ENCODE measurements at regions not wholly inside any gene's neighbourhood (a gene's known extent, or its start where the extent isn't known, plus 50 kb on each side); places are given as distances from the start of the nearest gene placed in this dataset.

DNA sequence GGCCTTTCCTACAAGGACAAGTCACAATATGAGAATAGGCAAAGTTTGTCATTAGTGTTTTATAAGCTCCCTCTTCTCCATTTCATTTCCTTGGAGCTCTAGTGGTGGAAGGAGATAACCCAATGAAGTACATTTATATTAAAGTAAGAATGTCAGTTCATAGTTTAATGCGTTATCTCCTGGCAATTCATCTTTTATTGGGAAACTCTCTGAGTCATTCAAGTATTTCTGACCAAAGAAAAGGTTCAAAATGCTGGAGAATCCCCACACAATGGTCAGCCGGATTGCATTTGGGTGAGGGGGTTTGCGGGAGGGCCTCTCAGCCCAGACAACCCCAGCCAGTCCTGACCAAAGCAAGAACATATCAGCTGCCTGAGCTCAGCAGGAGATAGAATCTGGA, 321.5 kb upstream of the NRP1 start:
- TF ChIP-seq, protein P1, sequence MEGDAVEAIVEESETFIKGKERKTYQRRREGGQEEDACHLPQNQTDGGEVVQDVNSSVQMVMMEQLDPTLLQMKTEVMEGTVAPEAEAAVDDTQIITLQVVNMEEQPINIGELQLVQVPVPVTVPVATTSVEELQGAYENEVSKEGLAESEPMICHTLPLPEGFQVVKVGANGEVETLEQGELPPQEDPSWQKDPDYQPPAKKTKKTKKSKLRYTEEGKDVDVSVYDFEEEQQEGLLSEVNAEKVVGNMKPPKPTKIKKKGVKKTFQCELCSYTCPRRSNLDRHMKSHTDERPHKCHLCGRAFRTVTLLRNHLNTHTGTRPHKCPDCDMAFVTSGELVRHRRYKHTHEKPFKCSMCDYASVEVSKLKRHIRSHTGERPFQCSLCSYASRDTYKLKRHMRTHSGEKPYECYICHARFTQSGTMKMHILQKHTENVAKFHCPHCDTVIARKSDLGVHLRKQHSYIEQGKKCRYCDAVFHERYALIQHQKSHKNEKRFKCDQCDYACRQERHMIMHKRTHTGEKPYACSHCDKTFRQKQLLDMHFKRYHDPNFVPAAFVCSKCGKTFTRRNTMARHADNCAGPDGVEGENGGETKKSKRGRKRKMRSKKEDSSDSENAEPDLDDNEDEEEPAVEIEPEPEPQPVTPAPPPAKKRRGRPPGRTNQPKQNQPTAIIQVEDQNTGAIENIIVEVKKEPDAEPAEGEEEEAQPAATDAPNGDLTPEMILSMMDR (IDR thresholded peaks at IDR 0.05): no peak
- TF ChIP-seq POLR2A (IDR thresholded peaks at IDR 0.05): no peak
